GM12878 (cell line): ENCODE measurements at regions not wholly inside any gene's neighbourhood (a gene's known extent, or its start where the extent isn't known, plus 50 kb on each side); places are given as distances from the start of the nearest gene placed in this dataset.

ENCODE experiments used
- ATAC-seq: fragments of 200-7000 bp; cut with Tn5 transposase; 3 replicates; pipeline ENCODE4 v1.9.1; 2020; ENCODE audit warnings: mild to moderate bottlenecking, moderate library complexity
- BruUV-seq: library from RNA; stranded (reverse); fragments of 400-500 nt; replicated peaks from 2 replicates; lab custom pipeline; 2021; lab: Mats Ljungman, UMichigan
- CTCF ChIA-PET: fragments of 300-600 bp; sonication (Branson Sonifier 250); formaldehyde crosslinking; extraction: SDS; loops from one replicate; lab custom pipeline; 2021; ENCODE audit warnings: inconsistent platforms; lab: Yijun Ruan, JAX
- POLR2A ChIA-PET: fragments of 350-600 bp; formaldehyde crosslinking; extraction: SDS; loops from one replicate; lab custom pipeline; 2021; ENCODE audit warnings: inconsistent platforms; lab: Charles Lee
- RAD21 ChIA-PET: fragments of 300-600 bp; sonication (Branson Sonifier 250); formaldehyde crosslinking; loops from one replicate; lab custom pipeline; 2023; ENCODE audit warnings: antibody characterized with exemption; ENCODE audit not compliant: unreplicated experiment; lab: Charles Lee
- SMC1A ChIA-PET: fragments of 300-600 bp; sonication (Branson Sonifier 250); formaldehyde crosslinking; loops from one replicate; lab custom pipeline; 2023; ENCODE audit not compliant: unreplicated experiment, uncharacterized antibody; lab: Charles Lee
- DNase-seq: peaks from one replicate; pipeline ENCODE4 v3.0.0-alpha.2; 2011; ENCODE audit warnings: low read depth, low spot score
- FAIRE-seq: peaks from 3 replicates; lab custom pipeline; 2011; peaks lifted over from hg19 to GRCh38; lab: Jason Lieb, UNC
- H2AFZ ChIP-seq: 2 replicates; pipeline ENCODE4 v1.6.0; 2011; ENCODE audit warnings: low read depth, low read length, control low read depth; ENCODE audit not compliant: control insufficient read depth
- H3K27ac ChIP-seq: 2 replicates; pipeline ENCODE4 v1.5.1; 2011; ENCODE audit warnings: control low read depth; ENCODE audit not compliant: control insufficient read depth, insufficient read depth
- H3K27me3 ChIP-seq, 2 experiments: replicated peaks in 1 of 2; 2 replicates each; pipeline versions ENCODE4 v1.6.0 to v1.6.1; 2011; ENCODE audit warnings: low read length in 1 of 2; ENCODE audit not compliant: control insufficient read depth in 2 of 2, insufficient read depth in 2 of 2
- H3K36me3 ChIP-seq, 2 experiments: 2 replicates each; pipeline ENCODE4 v1.5.1; 2011; ENCODE audit warnings: low read length in 1 of 2; ENCODE audit not compliant: control insufficient read depth in 2 of 2, insufficient read depth in 2 of 2
- H3K4me1 ChIP-seq: 2 replicates; pipeline ENCODE4 v1.6.1; 2011; ENCODE audit warnings: mild to moderate bottlenecking, low read length, moderate library complexity, mixed read lengths; ENCODE audit not compliant: control insufficient read depth, insufficient read depth
- H3K4me2 ChIP-seq: 2 replicates; pipeline ENCODE4 v1.6.0; 2011; ENCODE audit warnings: control low read depth; ENCODE audit not compliant: control insufficient read depth, insufficient read depth
- H3K4me3 ChIP-seq: fragments of 200-600 bp; sonication (generic); 2 replicates; pipeline ENCODE4 v1.5.1; 2016
- H3K79me2 ChIP-seq: 2 replicates; pipeline ENCODE4 v1.6.0; 2011; ENCODE audit warnings: low read length; ENCODE audit not compliant: control insufficient read depth, insufficient read depth
- H3K9ac ChIP-seq: 2 replicates; pipeline ENCODE4 v1.8.0; 2011; ENCODE audit warnings: low read length, control low read depth, mixed read lengths; ENCODE audit not compliant: control insufficient read depth, insufficient read depth
- H3K9me3 ChIP-seq: replicated peaks from 3 replicates; pipeline ENCODE4 v1.5.1; 2011; ENCODE audit warnings: mild to moderate bottlenecking, low read length; ENCODE audit not compliant: control insufficient read depth, insufficient read depth
- H4K20me1 ChIP-seq: 2 replicates; pipeline ENCODE4 v1.6.0; 2011; ENCODE audit not compliant: control insufficient read depth, insufficient read depth
- BHLHE40 ChIP-seq, 2 experiments: fragments of 450-650 bp in 1 of 2; IDR thresholded peaks; 2 replicates each; pipeline ENCODE4 v1.6.1; 2011 to 2017; ENCODE audit warnings: low read depth in 2 of 2, borderline replicate concordance in 1 of 2, improper control_type of control experiment in 1 of 2, low read length in 1 of 2, mild to moderate bottlenecking in 1 of 2
- BMI1 ChIP-seq: fragments of 450-650 bp; IDR thresholded peaks from 2 replicates; pipeline ENCODE4 v1.6.1; 2016; ENCODE audit warnings: mild to moderate bottlenecking, moderate library complexity, borderline replicate concordance
- EED ChIP-seq: sonication (generic); IDR thresholded peaks from 2 replicates; pipeline ENCODE4 v1.6.1; 2016; ENCODE audit warnings: antibody characterized with exemption, low read depth
- FOS ChIP-seq: IDR thresholded peaks from 3 replicates; pipeline ENCODE4 v1.6.1; 2011; ENCODE audit warnings: borderline replicate concordance; ENCODE audit not compliant: insufficient read length; ENCODE audit errors: extremely low read depth
- MEF2A ChIP-seq: IDR thresholded peaks from 2 replicates; pipeline ENCODE4 v1.6.1; 2011; ENCODE audit warnings: low read depth, mild to moderate bottlenecking, low read length, moderate library complexity; ENCODE audit not compliant: insufficient read depth
- MTA2 ChIP-seq: fragments of 450-650 bp; IDR thresholded peaks from 2 replicates; pipeline ENCODE4 v1.6.1; 2016; ENCODE audit warnings: low read depth, mild to moderate bottlenecking, moderate library complexity
- MTA3 ChIP-seq: IDR thresholded peaks from 2 replicates; pipeline ENCODE4 v1.6.1; 2012; ENCODE audit warnings: low read length, inconsistent platforms, borderline replicate concordance
- NR2F1 ChIP-seq: fragments of 450-650 bp; conservative IDR thresholded peaks from 2 replicates; pipeline ENCODE4 v1.6.1; 2017; ENCODE audit warnings: mild to moderate bottlenecking
- RAD51 ChIP-seq: fragments of 450-650 bp; IDR thresholded peaks from 2 replicates; pipeline ENCODE4 v1.6.1; 2016; ENCODE audit warnings: moderate library complexity, mild to moderate bottlenecking, inconsistent platforms
- SPI1 ChIP-seq: IDR thresholded peaks from 2 replicates; pipeline ENCODE4 v1.6.1; 2011; ENCODE audit warnings: low read depth, mild to moderate bottlenecking, low read length, moderate library complexity, borderline replicate concordance; ENCODE audit not compliant: insufficient read depth
- WGBS: methylation state at CpG from one replicate; pipeline ENCODE4 v1.1.6; 2016; ENCODE audit warnings: low lambda C conversion rate; ENCODE audit not compliant: insufficient replicate concordance, insufficient coverage; ENCODE audit errors: missing lambda C conversion rate; 5-methylcytosine and 5-hydroxymethylcytosine counted together
- in situ Hi-C: fragments of 300-500 bp; cut with MboI; formaldehyde crosslinking; loops from 9 replicates; pipeline ENCODE4 v1.14.3; 2018; ENCODE audit warnings: mixed read lengths
- intact Hi-C: fragments of 100-400 bp; cut with micrococcal nuclease; formaldehyde crosslinking; loops from one replicate; pipeline ENCODE4 v1.14.2; 2022; ENCODE audit not compliant: unreplicated experiment
- TF ChIP-seq, protein P1 (sequence below): fragments of 450-650 bp; IDR thresholded peaks from 2 replicates; pipeline ENCODE4 v1.6.1; 2017; ENCODE audit warnings: mild to moderate bottlenecking, low read depth, inconsistent platforms; ENCODE audit not compliant: poor library complexity, severe bottlenecking

GRCh38 chr7:131021902-131022301 lies 287.9 kb upstream of the KLF14 start:
- CTCF ChIA-PET: interaction anchor here (1.1 to 5.9 kb wide), 7 partner anchors 11 to 125 kb away, joined by 3 to 44 read pairs (median 5); no protein-coding TSS in a partner anchor
- Histone ChIP-seq H3K4me3 (peak overlapping the region; percentile 33), H3K9me3 (peaks cover 5% of the 10 kb centered on the region; the same call in 2 of the 3 replicates), H3K27me3 (no peaks in the 10 kb centered on the region), H3K27ac (peak overlapping the region; percentile 80)
- DNase-seq: no peak
- SMC1A ChIA-PET: interaction anchor here (0.8 to 3.6 kb wide), 10 partner anchors 9 to 107 kb away, joined by 4 to 24 read pairs (median 6); no protein-coding TSS in a partner anchor
- intact Hi-C loops: loop anchor here (1.0 kb wide), 1 partner anchor 9 kb away; no protein-coding TSS in a partner anchor
- peak in 1 of 2 experiments; percentile 49; a peak in 1 of 4 replicates for TF ChIP-seq BHLHE40 (IDR thresholded peaks at IDR 0.05; ENCODE audit: borderline replicate concordance in 1 of 2, low read depth in 2 of 2, low read length in 1 of 2)
- TF ChIP-seq NR2F1: no peak
- TF ChIP-seq, all 136 proteins: peak for 1
- peaks cover 0 to 2% of the 10 kb centered on the region in 2 experiments; a peak in 2 of 4 replicates for H3K36me3 ChIP-seq
- peak overlapping the region; percentile 62 for H3K4me2 ChIP-seq
- H2AFZ ChIP-seq: no peak overlapping the region
- 0% methylated on average over 8 of the region's 8 CpGs for WGBS
- H3K79me2 ChIP-seq: peaks cover 27% of the 10 kb centered on the region
- FAIRE-seq (no peak), ATAC-seq (peak; percentile 4)
- POLR2A ChIA-PET: interaction anchor here (0.6 to 1.6 kb wide), 9 partner anchors 9 to 117 kb away, joined by 3 to 4 read pairs (median 3); no protein-coding TSS in a partner anchor
- RAD21 ChIA-PET: interaction anchor here (1.0 to 2.6 kb wide), 11 partner anchors 9 to 125 kb away, joined by 3 to 10 read pairs (median 6); no protein-coding TSS in a partner anchor
- no peaks in the 10 kb centered on the region for H4K20me1 ChIP-seq
- H3K4me1 ChIP-seq: peaks cover 42% of the 10 kb centered on the region
- in situ Hi-C loops: no loop called here
- H3K9ac ChIP-seq: peak overlapping the region; percentile 55
- TSS peak; percentile 56 for BruUV-seq

GRCh38 chr7:131026297-131027000 lies 292.4 kb upstream of the KLF14 start:
- WGBS: under 1% methylated on average over 7 of the region's 7 CpGs
- DNase-seq (no peak), ATAC-seq (peak; percentile 54), FAIRE-seq (no peak)
- Histone ChIP-seq H3K4me2 (peak overlapping the region; percentile 10), H3K27me3 (no peaks in the 10 kb centered on the region), H3K27ac (peak overlapping the region; percentile 61), H3K9me3 (peaks cover 9% of the 10 kb centered on the region; the same call in 2 of the 3 replicates), H2AFZ (no peak overlapping the region), H3K36me3 (peaks cover 0 to 2% of the 10 kb centered on the region in 2 experiments; a peak in 1 of 4 replicates), H3K4me3 (no peak overlapping the region; the same call in 1 of the 2 replicates), H3K9ac (0 out of 2 replicates have a peak overlapping the region, but pooled peaks have one; percentile 5), H3K4me1 (peaks cover 53% of the 10 kb centered on the region), H4K20me1 (no peaks in the 10 kb centered on the region), H3K79me2 (peaks cover 42% of the 10 kb centered on the region)
- ChIA-PET RAD21 (interaction anchor here (0.6 to 2.2 kb wide), 9 partner anchors 9 to 129 kb away, joined by 3 to 8 read pairs (median 4); no protein-coding TSS in a partner anchor), CTCF (interaction anchor here (1.0 to 4.8 kb wide), 9 partner anchors 10 to 130 kb away, joined by 3 to 23 read pairs (median 7); no protein-coding TSS in a partner anchor), POLR2A (interaction anchor here (1.0 to 1.5 kb wide), 4 partner anchors 14 to 134 kb away, joined by 4 to 8 read pairs (median 4); no protein-coding TSS in a partner anchor), SMC1A (interaction anchor here (0.6 to 3.1 kb wide), 14 partner anchors 10 to 130 kb away, joined by 3 to 21 read pairs (median 4); no protein-coding TSS in a partner anchor)
- no TSS peak for BruUV-seq
- intact Hi-C loops: no loop called here
- in situ Hi-C loops: no loop called here
- peak; percentile 20; the same call in 1 of the 2 replicates for TF ChIP-seq MTA3
- TF ChIP-seq RAD51: peak; percentile 54; the same call in 1 of the 2 replicates
- TF ChIP-seq MTA2: 0 out of 2 replicates have a peak, but pooled peaks have one; percentile 15
- TF ChIP-seq BMI1: 0 out of 2 replicates have a peak, but pooled peaks have one; percentile 42
- TF ChIP-seq FOS: no peak
- TF ChIP-seq MEF2A: peak; percentile 64; the same call in 1 of the 2 replicates
- TF ChIP-seq, protein P1, sequence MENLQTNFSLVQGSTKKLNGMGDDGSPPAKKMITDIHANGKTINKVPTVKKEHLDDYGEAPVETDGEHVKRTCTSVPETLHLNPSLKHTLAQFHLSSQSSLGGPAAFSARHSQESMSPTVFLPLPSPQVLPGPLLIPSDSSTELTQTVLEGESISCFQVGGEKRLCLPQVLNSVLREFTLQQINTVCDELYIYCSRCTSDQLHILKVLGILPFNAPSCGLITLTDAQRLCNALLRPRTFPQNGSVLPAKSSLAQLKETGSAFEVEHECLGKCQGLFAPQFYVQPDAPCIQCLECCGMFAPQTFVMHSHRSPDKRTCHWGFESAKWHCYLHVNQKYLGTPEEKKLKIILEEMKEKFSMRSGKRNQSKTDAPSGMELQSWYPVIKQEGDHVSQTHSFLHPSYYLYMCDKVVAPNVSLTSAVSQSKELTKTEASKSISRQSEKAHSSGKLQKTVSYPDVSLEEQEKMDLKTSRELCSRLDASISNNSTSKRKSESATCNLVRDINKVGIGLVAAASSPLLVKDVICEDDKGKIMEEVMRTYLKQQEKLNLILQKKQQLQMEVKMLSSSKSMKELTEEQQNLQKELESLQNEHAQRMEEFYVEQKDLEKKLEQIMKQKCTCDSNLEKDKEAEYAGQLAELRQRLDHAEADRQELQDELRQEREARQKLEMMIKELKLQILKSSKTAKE: no peak
- TF ChIP-seq EED: peak; percentile 46; the same call in 1 of the 2 replicates
- TF ChIP-seq SPI1: peak; percentile 62; the same call in 1 of the 2 replicates
- peak; percentile 73 to 76 for TF ChIP-seq BHLHE40 (IDR thresholded peaks at IDR 0.05; ENCODE audit: borderline replicate concordance in 1 of 2, low read depth in 2 of 2, low read length in 1 of 2)
